Upper lobe of left lung (tissue), 6 donors: ENCODE measurements at regions not wholly inside any gene's neighbourhood (a gene's known extent, or its start where the extent isn't known, plus 50 kb on each side); places are given as distances from the start of the nearest gene placed in this dataset.

ENCODE experiments used
- ATAC-seq, 2 donors: fragments of 200-7000 bp; cut with Tn5 transposase; one replicate each; pipeline ENCODE4 v1.9.1; 2022; ENCODE audit warnings: mild to moderate bottlenecking in 2 of 2, moderate library complexity in 2 of 2; ENCODE audit not compliant: low FRiP score in 2 of 2
- DNase-seq, 2 donors: peaks; one replicate each; pipeline ENCODE4 v3.0.0-alpha.2; 2019 to 2020
- H3K27ac ChIP-seq, 4 donors: fragments of 200-600 bp; sonication (generic); one replicate each; pipeline ENCODE4 v1.5.1; 2016 to 2019
- H3K27me3 ChIP-seq, 4 donors: fragments of 200-600 bp; sonication (generic); one replicate each; pipeline ENCODE4 v1.5.1; 2017 to 2019
- H3K36me3 ChIP-seq, 4 donors: fragments of 200-600 bp; sonication (generic); one replicate each; pipeline ENCODE4 v1.5.1; 2016 to 2019
- H3K4me1 ChIP-seq, 4 donors: fragments of 200-600 bp; sonication (generic); one replicate each; pipeline ENCODE4 v1.5.1; 2018 to 2019
- H3K4me3 ChIP-seq, 4 donors: fragments of 200-600 bp; sonication (generic); one replicate each; pipeline ENCODE4 v1.5.1; 2017 to 2019; ENCODE audit warnings: mild to moderate bottlenecking in 2 of 4, moderate library complexity in 1 of 4
- H3K9me3 ChIP-seq, 4 donors: fragments of 200-600 bp; sonication (generic); one replicate each; pipeline ENCODE4 v1.5.1; 2018 to 2019
- CTCF ChIP-seq, 6 experiments: fragments of 450-650 bp in 4 of 6; fragments of 200-600 bp in 2 of 6; sonication (generic) in 2 of 6; IDR thresholded peaks; one replicate each; pipeline ENCODE4 v1.5.1; 2016 to 2019; ENCODE audit warnings: antibody characterized with exemption in 6 of 6
- EP300 ChIP-seq, 4 donors: sonication (generic); formaldehyde crosslinking; IDR thresholded peaks; one replicate each; pipeline ENCODE4 v1.5.1; 2017; ENCODE audit warnings: antibody characterized with exemption in 4 of 4, control low read depth in 2 of 4
- POLR2A ChIP-seq, 4 donors: fragments of 450-650 bp; IDR thresholded peaks; one replicate each; pipeline ENCODE4 v1.5.1; 2016 to 2017; ENCODE audit warnings: antibody characterized with exemption in 4 of 4, mild to moderate bottlenecking in 2 of 4
- POLR2AphosphoS5 ChIP-seq, 2 donors: sonication (generic); formaldehyde crosslinking; IDR thresholded peaks; one replicate each; pipeline ENCODE4 v1.5.1; 2017; ENCODE audit warnings: antibody characterized with exemption in 2 of 2
- WGBS, 2 donors: methylation state at CpG; one replicate each; pipeline ENCODE4 v1.1.5; 2017 to 2018; 5-methylcytosine and 5-hydroxymethylcytosine counted together
- donor health status: DM: no; HTN: no; CAD: no; lungs with moderate emphysema.
- donor health status: DM: no; HTN: yes; CAD: no; lungs with severe emphysema.

GRCh38 chr3:20857636-20858035 is 671.6 kb upstream of the SGO1 start:
- no peak for TF ChIP-seq POLR2A (IDR thresholded peaks at IDR 0.05)
- no peak for TF ChIP-seq CTCF (IDR thresholded peaks at IDR 0.05)
- TF ChIP-seq POLR2AphosphoS5 (IDR thresholded peaks at IDR 0.05): no peak
- TF ChIP-seq EP300 (IDR thresholded peaks at IDR 0.05): no peak
- Histone ChIP-seq H3K27me3 (no peaks in the 10 kb centered on the region), H3K36me3 (no peaks in the 10 kb centered on the region), H3K9me3 (no peaks in the 10 kb centered on the region), H3K27ac (no peak overlapping the region), H3K4me3 (no peak overlapping the region), H3K4me1 (no peaks in the 10 kb centered on the region)
- no peak for ATAC-seq
- 63 to 64% methylated on average over 2 of the region's 2 CpGs for WGBS, 2 donors
- no peak for DNase-seq

GRCh38 chr3:20853890-20854289 is 667.9 kb upstream of the SGO1 start:
- TF ChIP-seq EP300 (IDR thresholded peaks at IDR 0.05) (no peak), POLR2AphosphoS5 (IDR thresholded peaks at IDR 0.05) (no peak), CTCF (IDR thresholded peaks at IDR 0.05) (no peak), POLR2A (IDR thresholded peaks at IDR 0.05) (no peak)

GRCh38 chr3:20852712-20853111 is 666.7 kb upstream of the SGO1 start:
- no peaks in the 10 kb centered on the region for H3K9me3 ChIP-seq
- no peak overlapping the region for H3K4me3 ChIP-seq
- H3K36me3 ChIP-seq: no peaks in the 10 kb centered on the region
- TF ChIP-seq EP300 (IDR thresholded peaks at IDR 0.05): no peak
- ATAC-seq (no peak), DNase-seq (no peak)
- H3K27ac ChIP-seq: no peak overlapping the region
- no peaks in the 10 kb centered on the region for H3K27me3 ChIP-seq
- 84 to 86% methylated on average over 2 of the region's 2 CpGs for WGBS, 2 donors
- no peaks in the 10 kb centered on the region for H3K4me1 ChIP-seq

More at GRCh38 chr3:20853890-20854289, 667.9 kb upstream of the SGO1 start:
- Histone ChIP-seq H3K4me3 (no peak overlapping the region), H3K27me3 (no peaks in the 10 kb centered on the region), H3K9me3 (no peaks in the 10 kb centered on the region), H3K36me3 (no peaks in the 10 kb centered on the region), H3K27ac (no peak overlapping the region), H3K4me1 (no peaks in the 10 kb centered on the region)
- 59 to 86% methylated on average over 1 of the region's 1 CpG for WGBS, 2 donors
- ATAC-seq (no peak), DNase-seq (no peak)

GRCh38 chr3:20849975-20850374 is 664.0 kb upstream of the SGO1 start:
- WGBS, 2 donors: 87 to 88% methylated on average over 5 of the region's 5 CpGs
- Histone ChIP-seq H3K27me3 (no peaks in the 10 kb centered on the region), H3K4me3 (no peak overlapping the region), H3K9me3 (no peaks in the 10 kb centered on the region), H3K4me1 (no peaks in the 10 kb centered on the region), H3K27ac (no peak overlapping the region), H3K36me3 (no peaks in the 10 kb centered on the region)
- TF ChIP-seq POLR2AphosphoS5 (IDR thresholded peaks at IDR 0.05) (no peak), POLR2A (IDR thresholded peaks at IDR 0.05) (no peak), CTCF (IDR thresholded peaks at IDR 0.05) (no peak), EP300 (IDR thresholded peaks at IDR 0.05) (no peak)
- ATAC-seq: no peak
- no peak for DNase-seq

- H3K27me3 ChIP-seq: no peaks in the 10 kb centered on the region
- TF ChIP-seq CTCF (IDR thresholded peaks at IDR 0.05) (no peak), POLR2AphosphoS5 (IDR thresholded peaks at IDR 0.05) (no peak), EP300 (IDR thresholded peaks at IDR 0.05) (no peak), POLR2A (IDR thresholded peaks at IDR 0.05) (no peak)
- ATAC-seq: no peak
- H3K36me3 ChIP-seq: no peaks in the 10 kb centered on the region
- H3K27ac ChIP-seq: no peak overlapping the region
- no peaks in the 10 kb centered on the region for H3K9me3 ChIP-seq
- H3K4me3 ChIP-seq: no peak overlapping the region
- no peaks in the 10 kb centered on the region for H3K4me1 ChIP-seq
- no peak for DNase-seq
- WGBS, 2 donors: 58 to 64% methylated on average over 3 of the region's 3 CpGs
These were observed 660.8 kb upstream of the SGO1 start for GRCh38 chr3:20846832-20847231.
